ENCODE measurements at regions not wholly inside any gene's neighbourhood (a gene's known extent, or its start where the extent isn't known, plus 50 kb on each side); places are given as distances from the start of the nearest gene placed in this dataset.

GRCh38 chr3:168307893-168308292, 212.2 kb upstream of the GOLIM4 start:
- intact Hi-C loops (cut with DNase I), result no loop called here
- TF ChIP-seq CTCF (IDR thresholded peaks at IDR 0.05), result no peak
- no peaks in the 10 kb centered on the region for H3K36me3 ChIP-seq
- H3K4me1 ChIP-seq, result no peaks in the 10 kb centered on the region
- H3K27ac ChIP-seq, result no peak overlapping the region
- H3K4me3 ChIP-seq, result no peak overlapping the region
- no peak for ATAC-seq
- H3K9me3 ChIP-seq, result peaks cover 0 to 10% of the 10 kb centered on the region in 2 donors
- no peak for DNase-seq
- no peaks in the 10 kb centered on the region for H3K27me3 ChIP-seq

- DNase-seq, result no peak
- Histone ChIP-seq H3K27me3 (no peaks in the 10 kb centered on the region), H3K9me3 (no peaks in the 10 kb centered on the region), H3K27ac (no peak overlapping the region), H3K4me3 (no peak overlapping the region), H3K36me3 (no peaks in the 10 kb centered on the region), H3K4me1 (no peaks in the 10 kb centered on the region)
- TF ChIP-seq CTCF (IDR thresholded peaks at IDR 0.05), result no peak
- intact Hi-C loops (cut with DNase I), result no loop called here
- ATAC-seq, result no peak
These were observed 199.3 kb upstream of the GOLIM4 start for GRCh38 chr3:168295027-168295426.

GRCh38 chr3:168292296-168292695, 196.6 kb upstream of the GOLIM4 start:
- Histone ChIP-seq H3K36me3 (no peaks in the 10 kb centered on the region), H3K4me3 (no peak overlapping the region), H3K27ac (no peak overlapping the region), H3K9me3 (no peaks in the 10 kb centered on the region), H3K27me3 (no peaks in the 10 kb centered on the region), H3K4me1 (no peaks in the 10 kb centered on the region)
- intact Hi-C loops (cut with DNase I), result no loop called here
- no peak for ATAC-seq
- no peak for TF ChIP-seq CTCF (IDR thresholded peaks at IDR 0.05)
- DNase-seq, result peak in 2 of 4 donors; percentile 36 to 45

- Histone ChIP-seq H3K27me3 (no peaks in the 10 kb centered on the region), H3K4me3 (no peak overlapping the region), H3K9me3 (no peaks in the 10 kb centered on the region), H3K27ac (no peak overlapping the region), H3K4me1 (no peaks in the 10 kb centered on the region), H3K36me3 (no peaks in the 10 kb centered on the region)
- TF ChIP-seq CTCF (IDR thresholded peaks at IDR 0.05), result no peak
- DNase-seq (no peak), ATAC-seq (no peak)
- intact Hi-C loops (cut with DNase I), result no loop called here
These were observed 193.8 kb upstream of the GOLIM4 start for GRCh38 chr3:168289471-168290008.

GRCh38 chr3:168288511-168289401, 193.0 kb upstream of the GOLIM4 start:
- Histone ChIP-seq H3K36me3 (no peaks in the 10 kb centered on the region), H3K27me3 (no peaks in the 10 kb centered on the region), H3K4me3 (no peak overlapping the region), H3K4me1 (no peaks in the 10 kb centered on the region), H3K27ac (no peak overlapping the region), H3K9me3 (no peaks in the 10 kb centered on the region)
- ATAC-seq, result no peak
- DNase-seq, result no peak
- intact Hi-C loops (cut with DNase I), result no loop called here
- no peak for TF ChIP-seq CTCF (IDR thresholded peaks at IDR 0.05)

Data from left lung (tissue), 4 donors.